ENCODE measurements at regions not wholly inside any gene's neighbourhood (a gene's known extent, or its start where the extent isn't known, plus 50 kb on each side); places are given as distances from the start of the nearest gene placed in this dataset.

DNA sequence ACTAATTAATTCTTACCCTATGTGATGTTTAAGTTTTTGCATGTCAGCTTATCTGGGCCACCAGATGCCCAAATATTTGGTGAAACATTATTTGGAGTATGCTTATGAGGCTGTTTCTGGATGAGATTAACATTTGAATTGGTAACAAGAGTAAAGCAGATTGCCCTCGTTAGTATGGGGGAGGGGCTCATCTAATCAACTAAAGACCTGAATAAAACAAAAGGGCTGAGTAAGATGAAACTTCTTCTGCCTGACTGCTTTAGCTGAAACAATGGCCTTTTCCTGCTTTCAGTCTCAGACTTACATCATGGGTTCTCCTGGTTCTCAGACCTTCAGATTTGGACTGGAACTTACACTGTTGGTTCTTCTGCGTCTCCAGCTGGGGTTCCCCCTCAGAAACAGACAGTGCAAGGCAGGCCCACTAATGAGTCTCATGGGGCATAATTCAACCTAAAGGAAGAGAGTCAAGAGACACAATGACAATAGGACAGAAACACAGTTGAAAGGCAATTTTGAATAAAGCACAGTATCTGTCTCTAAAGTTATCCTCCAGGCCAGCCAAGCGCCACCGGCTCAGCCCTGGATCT, 288.4 kb downstream of the CAAP1 start:
- BruUV-seq (replicated peaks), result no TSS peak
- POLR2A ChIA-PET (ENCODE audit: low non-redundant PET), result no interaction called here

DNA sequence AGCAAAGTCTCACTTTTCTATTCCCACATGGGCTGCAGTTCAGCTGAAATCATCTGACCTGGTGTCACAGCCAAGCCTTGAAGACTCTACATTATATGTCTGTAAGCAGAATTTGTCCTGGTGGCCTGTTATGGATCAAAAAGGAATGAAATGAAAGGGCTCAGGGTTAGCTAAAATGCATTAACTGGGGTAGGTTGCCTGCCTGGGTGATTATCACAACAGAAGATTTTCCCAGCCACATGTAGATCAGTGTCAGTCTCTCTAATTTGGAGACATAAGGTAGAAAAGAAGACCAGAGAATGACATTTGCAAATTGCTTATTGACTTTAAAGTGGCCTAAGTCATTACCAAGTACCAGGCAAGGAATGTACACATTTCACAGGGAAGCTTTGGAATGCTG, 289.0 kb downstream of the CAAP1 start:
- Histone ChIP-seq H3K4me1 (ENCODE audit: insufficient read depth, low read length, poor library complexity, severe bottlenecking) (no peaks in the 10 kb centered on the region), H3K9me3 (ENCODE audit: low read depth, low read length, poor library complexity, severe bottlenecking) (no peaks in the 10 kb centered on the region), H3K4me3 (ENCODE audit: low read depth, low read length, poor library complexity, severe bottlenecking) (no peak overlapping the region), H3K27ac (ENCODE audit: low read depth, low read length, poor library complexity, severe bottlenecking) (no peak overlapping the region), H3K36me3 (ENCODE audit: insufficient read depth, low read length, poor library complexity, severe bottlenecking) (no peaks in the 10 kb centered on the region), H3K27me3 (replicated peaks; ENCODE audit: insufficient read depth, low read depth, low read length, poor library complexity) (no peaks in the 10 kb centered on the region)
- DNase-seq (ENCODE audit: low spot score), result no peak
- ChIA-PET POLR2A (ENCODE audit: low non-redundant PET) (no interaction called here), CTCF (no interaction called here)
- intact Hi-C loops (cut with micrococcal nuclease; ENCODE audit: unreplicated experiment), result no loop called here
- TF ChIP-seq, protein P1, sequence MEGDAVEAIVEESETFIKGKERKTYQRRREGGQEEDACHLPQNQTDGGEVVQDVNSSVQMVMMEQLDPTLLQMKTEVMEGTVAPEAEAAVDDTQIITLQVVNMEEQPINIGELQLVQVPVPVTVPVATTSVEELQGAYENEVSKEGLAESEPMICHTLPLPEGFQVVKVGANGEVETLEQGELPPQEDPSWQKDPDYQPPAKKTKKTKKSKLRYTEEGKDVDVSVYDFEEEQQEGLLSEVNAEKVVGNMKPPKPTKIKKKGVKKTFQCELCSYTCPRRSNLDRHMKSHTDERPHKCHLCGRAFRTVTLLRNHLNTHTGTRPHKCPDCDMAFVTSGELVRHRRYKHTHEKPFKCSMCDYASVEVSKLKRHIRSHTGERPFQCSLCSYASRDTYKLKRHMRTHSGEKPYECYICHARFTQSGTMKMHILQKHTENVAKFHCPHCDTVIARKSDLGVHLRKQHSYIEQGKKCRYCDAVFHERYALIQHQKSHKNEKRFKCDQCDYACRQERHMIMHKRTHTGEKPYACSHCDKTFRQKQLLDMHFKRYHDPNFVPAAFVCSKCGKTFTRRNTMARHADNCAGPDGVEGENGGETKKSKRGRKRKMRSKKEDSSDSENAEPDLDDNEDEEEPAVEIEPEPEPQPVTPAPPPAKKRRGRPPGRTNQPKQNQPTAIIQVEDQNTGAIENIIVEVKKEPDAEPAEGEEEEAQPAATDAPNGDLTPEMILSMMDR (conservative IDR thresholded peaks at IDR 0.05; ENCODE audit: low read depth, low read length), result no peak
- TF ChIP-seq EZH2 (IDR thresholded peaks at IDR 0.05; ENCODE audit: borderline replicate concordance, low read depth, low read length, poor library complexity, severe bottlenecking), result no peak
- BruUV-seq (replicated peaks), result no TSS peak

More for the DNA sequence above, 288.4 kb downstream of the CAAP1 start:
- H3K4me1 ChIP-seq (ENCODE audit: insufficient read depth, low read length, poor library complexity, severe bottlenecking), result no peaks in the 10 kb centered on the region
- no peak overlapping the region for H3K27ac ChIP-seq (ENCODE audit: low read depth, low read length, poor library complexity, severe bottlenecking)
- no peak for DNase-seq (ENCODE audit: low spot score)
- H3K9me3 ChIP-seq (ENCODE audit: low read depth, low read length, poor library complexity, severe bottlenecking), result no peaks in the 10 kb centered on the region
- no peak overlapping the region for H3K4me3 ChIP-seq (ENCODE audit: low read depth, low read length, poor library complexity, severe bottlenecking)
- H3K36me3 ChIP-seq (ENCODE audit: insufficient read depth, low read length, poor library complexity, severe bottlenecking), result no peaks in the 10 kb centered on the region
- CTCF ChIA-PET, result no interaction called here
- H3K27me3 ChIP-seq (replicated peaks; ENCODE audit: insufficient read depth, low read depth, low read length, poor library complexity), result no peaks in the 10 kb centered on the region
- TF ChIP-seq, protein P1 (conservative IDR thresholded peaks at IDR 0.05; ENCODE audit: low read depth, low read length), result no peak
- intact Hi-C loops (cut with micrococcal nuclease; ENCODE audit: unreplicated experiment), result no loop called here

DNA sequence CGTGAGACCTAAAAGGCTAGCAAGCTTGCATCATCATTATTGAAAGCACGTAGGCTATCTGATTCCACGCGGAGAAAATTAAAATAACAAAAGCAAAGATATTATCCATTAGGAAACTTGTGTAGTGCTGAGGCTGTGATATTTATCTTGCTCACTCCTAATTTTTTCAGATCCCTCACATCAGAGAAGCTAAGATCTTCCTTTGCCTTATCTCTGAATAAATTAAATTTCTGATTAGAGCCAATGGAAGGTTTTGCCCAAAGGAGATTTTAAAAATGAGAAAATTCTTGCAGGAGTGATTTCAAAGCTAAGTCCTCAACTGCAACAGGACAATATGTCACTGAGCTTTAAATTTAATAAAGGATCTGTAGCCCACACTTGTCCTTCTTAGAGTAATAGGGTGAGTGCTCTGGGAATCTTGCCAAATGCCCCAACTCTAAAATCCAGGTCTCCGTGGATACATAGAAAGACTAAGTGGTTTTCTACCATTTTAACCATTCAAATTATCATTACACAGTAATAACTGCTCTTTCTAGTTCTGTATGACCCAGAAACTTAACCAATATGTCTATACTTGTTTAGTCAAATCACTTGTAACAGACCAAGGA, 295.0 kb downstream of the CAAP1 start:
- no peaks in the 10 kb centered on the region for H3K27me3 ChIP-seq (replicated peaks; ENCODE audit: insufficient read depth, low read depth, low read length, poor library complexity)
- DNase-seq (ENCODE audit: low spot score), result no peak
- ChIA-PET POLR2A (ENCODE audit: low non-redundant PET) (no interaction called here), CTCF (no interaction called here)
- no peaks in the 10 kb centered on the region for H3K36me3 ChIP-seq (ENCODE audit: insufficient read depth, low read length, poor library complexity, severe bottlenecking)
- TF ChIP-seq, protein P1 (conservative IDR thresholded peaks at IDR 0.05; ENCODE audit: low read depth, low read length), result no peak
- TF ChIP-seq EZH2 (IDR thresholded peaks at IDR 0.05; ENCODE audit: borderline replicate concordance, low read depth, low read length, poor library complexity, severe bottlenecking), result no peak
- no peak overlapping the region for H3K4me3 ChIP-seq (ENCODE audit: low read depth, low read length, poor library complexity, severe bottlenecking)
- no peak overlapping the region for H3K27ac ChIP-seq (ENCODE audit: low read depth, low read length, poor library complexity, severe bottlenecking)
- BruUV-seq (replicated peaks), result no TSS peak
- intact Hi-C loops (cut with micrococcal nuclease; ENCODE audit: unreplicated experiment), result no loop called here
- no peaks in the 10 kb centered on the region for H3K9me3 ChIP-seq (ENCODE audit: low read depth, low read length, poor library complexity, severe bottlenecking)
- no peaks in the 10 kb centered on the region for H3K4me1 ChIP-seq (ENCODE audit: insufficient read depth, low read length, poor library complexity, severe bottlenecking)

All from A673 (cell line).